IMR-90 (cell line): ENCODE measurements at regions not wholly inside any gene's neighbourhood (a gene's known extent, or its start where the extent isn't known, plus 50 kb on each side); places are given as distances from the start of the nearest gene placed in this dataset.

Experiments used
- CTCF ChIP-seq: conservative IDR thresholded peaks from 2 replicates; pipeline ENCODE4 v1.5.1; 2012; ENCODE audit warnings: mild to moderate bottlenecking, low read depth, low read length, improper control_type of control experiment
- MAFK ChIP-seq: IDR thresholded peaks from 2 replicates; pipeline ENCODE4 v1.6.1; 2012; ENCODE audit warnings: low read depth, low read length, improper control_type of control experiment
- POLR2A ChIP-seq: IDR thresholded peaks from 2 replicates; pipeline ENCODE4 v1.6.1; 2012; ENCODE audit warnings: mild to moderate bottlenecking, low read depth, low read length
- RAD21 ChIP-seq: IDR thresholded peaks from 2 replicates; pipeline ENCODE4 v1.6.1; 2012; ENCODE audit warnings: low read length, improper control_type of control experiment

GRCh38 chr2:118237451-118237850 lies 149.2 kb downstream of the INSIG2 start:
- no peak for TF ChIP-seq CTCF
- TF ChIP-seq POLR2A: no peak
- no peak for TF ChIP-seq MAFK
- no peak for TF ChIP-seq RAD21
